HCEC 1CT (cell line): ENCODE measurements at regions not wholly inside any gene's neighbourhood (a gene's known extent, or its start where the extent isn't known, plus 50 kb on each side); places are given as distances from the start of the nearest gene placed in this dataset.

Experiments used
- DNase-seq: peaks from one replicate; pipeline ENCODE4 v3.0.0-alpha.2; 2017

- DNase-seq, result peak; percentile 41
Observed at GRCh38 chr2:176388861-176389260, 119.6 kb downstream of the MTX2 start.

GRCh38 chr2:176390276-176391147, 121.3 kb downstream of the MTX2 start:
- DNase-seq, result peak; percentile 20

- DNase-seq, result no peak
Observed at GRCh38 chr2:176391148-176391419, 121.8 kb downstream of the MTX2 start.

GRCh38 chr2:176392249-176392648, 123.0 kb downstream of the MTX2 start:
- DNase-seq, result no peak

- DNase-seq, result no peak
Observed at GRCh38 chr2:176392744-176393414, 123.6 kb downstream of the MTX2 start.

GRCh38 chr2:176395273-176395854, 126.1 kb downstream of the MTX2 start:
- DNase-seq, result no peak

- peak; percentile 83 for DNase-seq
Observed at GRCh38 chr2:176398243-176399073, 129.2 kb downstream of the MTX2 start.

GRCh38 chr2:176399074-176399598, 129.9 kb downstream of the MTX2 start:
- DNase-seq, result no peak

GRCh38 chr2:176405477-176405876, 136.2 kb downstream of the MTX2 start:
- DNase-seq, result no peak

- DNase-seq, result no peak
Observed at GRCh38 chr2:176407706-176408105, 138.5 kb downstream of the MTX2 start.

- DNase-seq, result no peak
Observed at GRCh38 chr2:176409671-176410070, 140.4 kb downstream of the MTX2 start.

GRCh38 chr2:176412136-176412535, 142.9 kb downstream of the MTX2 start:
- DNase-seq, result no peak

- no peak for DNase-seq
Observed at GRCh38 chr2:176413786-176414185, 144.5 kb downstream of the MTX2 start.

- DNase-seq, result no peak
Observed at GRCh38 chr2:176414641-176415040, 145.4 kb downstream of the MTX2 start.

- DNase-seq, result no peak
Observed at GRCh38 chr2:176415174-176415895, 146.1 kb downstream of the MTX2 start.

- no peak for DNase-seq
Observed at GRCh38 chr2:176415937-176416499, 146.8 kb downstream of the MTX2 start.

GRCh38 chr2:176418768-176419167, 149.5 kb downstream of the MTX2 start:
- no peak for DNase-seq

- peak; percentile 91 for DNase-seq
Observed at GRCh38 chr2:176419591-176420071, 150.4 kb downstream of the MTX2 start.

- DNase-seq, result peak; percentile 18
Observed at GRCh38 chr2:176421297-176422050, 152.2 kb downstream of the MTX2 start.

- no peak for DNase-seq
Observed at GRCh38 chr2:176423819-176424218, 154.6 kb downstream of the MTX2 start.

GRCh38 chr2:176424746-176425145, 155.5 kb downstream of the MTX2 start:
- DNase-seq, result no peak
